ENCODE measurements at regions not wholly inside any gene's neighbourhood (a gene's known extent, or its start where the extent isn't known, plus 50 kb on each side); places are given as distances from the start of the nearest gene placed in this dataset.
"Not testable (repeated sequence)": the region's sequence is repeated elsewhere in the genome, so short reads cannot be mapped to it uniquely, and the experiment has no call there.

- no peaks in the 10 kb centered on the region for H3K36me3 ChIP-seq (ENCODE audit: control insufficient read depth, insufficient read depth, low read length)
- no peaks in the 10 kb centered on the region for H3K27me3 ChIP-seq (ENCODE audit: control insufficient read depth, insufficient read depth, low read length)
- DNase-seq (ENCODE audit: low read depth in 4 of 6, low spot score in 6 of 6) = no peak
- H3K4me1 ChIP-seq (ENCODE audit: control insufficient read depth, insufficient read depth, low read length) = no peaks in the 10 kb centered on the region
- WGBS (ENCODE audit: insufficient coverage) = 80% methylated on average over 2 of the region's 8 CpGs
- no peak overlapping the region for H3K27ac ChIP-seq (ENCODE audit: low read depth, low read length)
- H3K9me3 ChIP-seq (ENCODE audit: control insufficient read depth, insufficient read depth, low read length) = no peaks in the 10 kb centered on the region
- no peak overlapping the region for H3K4me3 ChIP-seq (ENCODE audit: low read depth, low read length)
These were observed 109.7 kb downstream of the PPIAL4G start for GRCh38 chr1:148373192-148373925.

DNA sequence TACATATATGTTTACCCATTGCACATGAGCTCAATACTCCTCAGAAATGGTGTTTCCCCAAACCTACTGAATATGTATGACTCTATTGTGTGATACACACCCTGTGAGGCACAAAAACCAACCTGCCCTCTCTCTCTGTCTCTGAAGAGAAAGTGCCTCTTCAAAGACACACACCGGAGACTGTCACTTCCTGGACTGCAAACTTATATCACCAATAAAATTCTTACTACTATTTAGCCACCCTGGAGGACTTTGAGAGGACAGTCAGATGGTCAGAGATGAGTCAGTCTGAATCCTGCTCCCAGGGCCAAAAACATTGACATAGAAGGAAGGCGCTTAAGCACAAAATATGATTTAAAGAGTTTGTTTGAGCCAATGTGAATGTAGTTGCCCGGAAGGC lies 110.4 kb downstream of the PPIAL4G start:
- Histone ChIP-seq H3K4me3 (ENCODE audit: low read depth, low read length) (no peak overlapping the region), H3K36me3 (ENCODE audit: control insufficient read depth, insufficient read depth, low read length) (no peaks in the 10 kb centered on the region), H3K27me3 (ENCODE audit: control insufficient read depth, insufficient read depth, low read length) (no peaks in the 10 kb centered on the region), H3K4me1 (ENCODE audit: control insufficient read depth, insufficient read depth, low read length) (no peaks in the 10 kb centered on the region), H3K9me3 (ENCODE audit: control insufficient read depth, insufficient read depth, low read length) (no peaks in the 10 kb centered on the region), H3K27ac (ENCODE audit: low read depth, low read length) (no peak overlapping the region)
- DNase-seq (ENCODE audit: low read depth in 4 of 6, low spot score in 6 of 6) = no peak
- 100% methylated on average over 2 of the region's 3 CpGs for WGBS (ENCODE audit: insufficient coverage)

DNA sequence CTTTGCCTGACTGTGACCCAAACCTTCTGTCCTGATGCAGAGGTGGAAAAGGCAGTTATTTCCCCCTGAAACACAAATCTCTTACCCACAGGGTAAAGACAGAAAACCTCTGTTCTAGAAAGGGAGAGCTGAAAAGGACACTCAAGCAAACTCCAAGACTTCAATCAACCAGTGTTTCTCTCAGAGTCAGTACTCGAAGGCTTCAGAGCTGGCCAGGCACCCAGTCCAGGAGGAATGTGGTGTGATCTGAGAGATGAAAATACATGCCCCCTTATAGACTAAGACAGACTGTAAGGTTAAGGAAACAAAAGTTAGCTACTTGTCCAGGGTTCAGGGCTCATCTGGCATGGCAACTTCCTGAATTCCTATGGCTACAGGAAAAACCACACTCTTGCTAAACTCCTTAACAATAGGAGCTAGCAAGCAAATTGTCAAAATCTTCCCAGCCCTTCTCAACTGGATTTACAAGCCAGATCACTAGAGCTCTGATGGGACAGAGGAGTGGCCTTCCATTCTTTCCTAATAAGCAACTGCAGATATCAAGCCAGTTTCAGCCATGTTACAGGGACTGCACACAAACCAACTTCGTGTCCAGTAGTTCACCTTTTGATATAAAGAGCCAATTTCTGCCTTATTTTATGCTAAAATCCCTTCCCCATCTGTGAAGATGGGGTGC lies 110.9 kb downstream of the PPIAL4G start:
- WGBS (ENCODE audit: insufficient coverage) = no CpG with 5 or more reads among the region's 2 CpGs
- not testable (repeated sequence) for H3K4me1 ChIP-seq (ENCODE audit: control insufficient read depth, insufficient read depth, low read length); H3K27me3 ChIP-seq (ENCODE audit: control insufficient read depth, insufficient read depth, low read length); H3K4me3 ChIP-seq (ENCODE audit: low read depth, low read length); H3K36me3 ChIP-seq (ENCODE audit: control insufficient read depth, insufficient read depth, low read length); DNase-seq (ENCODE audit: low read depth in 4 of 6, low spot score in 6 of 6); H3K27ac ChIP-seq (ENCODE audit: low read depth, low read length); H3K9me3 ChIP-seq (ENCODE audit: control insufficient read depth, insufficient read depth, low read length)

DNA sequence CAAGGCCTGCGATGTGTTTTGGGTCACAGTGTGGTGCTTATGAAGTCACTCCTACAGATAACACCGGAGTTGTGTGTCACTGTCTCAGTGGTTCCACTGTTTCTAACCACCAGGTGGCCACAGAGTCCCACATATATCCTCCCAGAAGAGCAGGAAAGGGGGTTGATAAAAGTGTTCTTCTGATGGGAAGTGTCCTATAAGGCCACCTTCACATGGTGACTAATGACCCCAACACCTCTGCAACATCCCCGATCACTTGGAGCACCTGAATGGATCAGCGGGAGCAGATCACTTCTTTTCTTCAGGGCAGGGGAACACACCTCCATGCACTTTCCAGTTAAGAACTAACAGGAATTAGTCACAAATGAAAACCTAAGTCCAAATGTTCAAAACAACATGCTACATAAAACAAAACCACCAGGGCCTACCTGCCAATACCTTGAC lies 111.5 kb downstream of the PPIAL4G start:
- not testable (repeated sequence) for H3K36me3 ChIP-seq (ENCODE audit: control insufficient read depth, insufficient read depth, low read length); H3K9me3 ChIP-seq (ENCODE audit: control insufficient read depth, insufficient read depth, low read length); H3K27me3 ChIP-seq (ENCODE audit: control insufficient read depth, insufficient read depth, low read length); H3K4me3 ChIP-seq (ENCODE audit: low read depth, low read length); H3K27ac ChIP-seq (ENCODE audit: low read depth, low read length); H3K4me1 ChIP-seq (ENCODE audit: control insufficient read depth, insufficient read depth, low read length)
- peak in 5 of 6 donors; percentile 62 to 92 (median 70) for DNase-seq (ENCODE audit: low read depth in 4 of 6, low spot score in 6 of 6)
- 25% methylated on average over 2 of the region's 4 CpGs for WGBS (ENCODE audit: insufficient coverage)

DNA sequence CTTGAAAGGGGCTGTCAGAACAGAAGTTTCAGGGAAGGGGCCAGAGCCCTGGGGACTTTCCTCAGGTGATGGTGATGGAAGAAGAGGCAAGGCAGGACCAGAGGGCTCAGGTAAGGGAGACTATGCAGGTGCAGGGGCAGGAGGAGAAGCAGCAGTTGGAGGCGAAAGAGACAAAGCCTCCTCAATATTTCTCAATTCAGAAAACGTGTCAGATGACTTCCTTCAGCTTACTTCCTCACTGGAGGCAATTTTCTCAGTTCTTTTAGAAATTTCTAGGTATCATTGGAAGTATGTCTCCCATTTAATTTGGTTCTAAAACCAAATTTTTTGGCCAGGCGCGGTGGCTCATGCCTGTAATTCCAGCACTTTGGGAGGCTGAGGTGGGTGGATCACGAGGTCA lies 112.4 kb downstream of the PPIAL4G start:
- H3K27ac ChIP-seq (ENCODE audit: low read depth, low read length); H3K4me1 ChIP-seq (ENCODE audit: control insufficient read depth, insufficient read depth, low read length); H3K4me3 ChIP-seq (ENCODE audit: low read depth, low read length); DNase-seq (ENCODE audit: low read depth in 4 of 6, low spot score in 6 of 6); H3K9me3 ChIP-seq (ENCODE audit: control insufficient read depth, insufficient read depth, low read length); H3K36me3 ChIP-seq (ENCODE audit: control insufficient read depth, insufficient read depth, low read length); H3K27me3 ChIP-seq (ENCODE audit: control insufficient read depth, insufficient read depth, low read length): not testable (repeated sequence)
- no CpG with 5 or more reads among the region's 5 CpGs for WGBS (ENCODE audit: insufficient coverage)

GRCh38 chr1:148367596-148367995 lies 115.5 kb downstream of the PPIAL4G start:
- H3K36me3 ChIP-seq (ENCODE audit: control insufficient read depth, insufficient read depth, low read length) = no peaks in the 10 kb centered on the region
- peaks cover 4% of the 10 kb centered on the region for H3K4me1 ChIP-seq (ENCODE audit: control insufficient read depth, insufficient read depth, low read length)
- H3K27me3 ChIP-seq (ENCODE audit: control insufficient read depth, insufficient read depth, low read length) = peaks cover 3% of the 10 kb centered on the region
- H3K27ac ChIP-seq (ENCODE audit: low read depth, low read length) = no peak overlapping the region
- 80% methylated on average over 2 of the region's 3 CpGs for WGBS (ENCODE audit: insufficient coverage)
- no peak for DNase-seq (ENCODE audit: low read depth in 4 of 6, low spot score in 6 of 6)
- no peaks in the 10 kb centered on the region for H3K9me3 ChIP-seq (ENCODE audit: control insufficient read depth, insufficient read depth, low read length)
- H3K4me3 ChIP-seq (ENCODE audit: low read depth, low read length) = no peak overlapping the region

GRCh38 chr1:148366136-148366753 lies 116.9 kb downstream of the PPIAL4G start:
- H3K4me3 ChIP-seq (ENCODE audit: low read depth, low read length); DNase-seq (ENCODE audit: low read depth in 4 of 6, low spot score in 6 of 6); H3K27ac ChIP-seq (ENCODE audit: low read depth, low read length); H3K36me3 ChIP-seq (ENCODE audit: control insufficient read depth, insufficient read depth, low read length); H3K9me3 ChIP-seq (ENCODE audit: control insufficient read depth, insufficient read depth, low read length): not testable (repeated sequence)
- Histone ChIP-seq H3K27me3 (ENCODE audit: control insufficient read depth, insufficient read depth, low read length) (peaks cover 16% of the 10 kb centered on the region), H3K4me1 (ENCODE audit: control insufficient read depth, insufficient read depth, low read length) (peaks cover 15% of the 10 kb centered on the region)
- WGBS (ENCODE audit: insufficient coverage) = 92% methylated on average over 4 of the region's 5 CpGs

GRCh38 chr1:148365151-148365550 lies 118.0 kb downstream of the PPIAL4G start:
- not testable (repeated sequence) for H3K27ac ChIP-seq (ENCODE audit: low read depth, low read length); H3K9me3 ChIP-seq (ENCODE audit: control insufficient read depth, insufficient read depth, low read length); H3K36me3 ChIP-seq (ENCODE audit: control insufficient read depth, insufficient read depth, low read length); H3K4me3 ChIP-seq (ENCODE audit: low read depth, low read length); DNase-seq (ENCODE audit: low read depth in 4 of 6, low spot score in 6 of 6)
- Histone ChIP-seq H3K4me1 (ENCODE audit: control insufficient read depth, insufficient read depth, low read length) (peaks cover 15% of the 10 kb centered on the region), H3K27me3 (ENCODE audit: control insufficient read depth, insufficient read depth, low read length) (peaks cover 19% of the 10 kb centered on the region)
- WGBS (ENCODE audit: insufficient coverage) = no CpG with 5 or more reads among the region's 2 CpGs

DNA sequence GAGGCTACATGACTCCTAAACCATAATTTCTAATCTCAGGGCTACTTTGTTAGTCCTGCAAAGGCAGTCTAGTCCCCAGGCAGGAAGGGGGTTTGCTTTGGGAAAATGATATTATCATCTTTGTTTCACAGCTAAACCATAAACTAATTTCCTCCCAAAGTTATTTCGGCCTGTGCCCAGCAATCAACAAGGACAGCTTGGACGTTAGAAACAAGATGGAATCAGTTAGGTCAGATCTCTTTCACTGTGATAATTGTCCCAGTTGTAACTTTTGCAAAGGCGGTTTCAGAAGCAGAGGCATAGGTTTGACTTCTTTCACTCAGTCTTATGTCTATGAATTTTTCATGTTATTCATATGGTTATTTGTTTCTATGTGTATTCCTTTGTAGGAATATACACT lies 119.1 kb downstream of the PPIAL4G start:
- Histone ChIP-seq H3K4me1 (ENCODE audit: control insufficient read depth, insufficient read depth, low read length) (peaks cover 15% of the 10 kb centered on the region), H3K27me3 (ENCODE audit: control insufficient read depth, insufficient read depth, low read length) (peaks cover 19% of the 10 kb centered on the region)
- not testable (repeated sequence) for H3K36me3 ChIP-seq (ENCODE audit: control insufficient read depth, insufficient read depth, low read length); H3K9me3 ChIP-seq (ENCODE audit: control insufficient read depth, insufficient read depth, low read length); H3K27ac ChIP-seq (ENCODE audit: low read depth, low read length); DNase-seq (ENCODE audit: low read depth in 4 of 6, low spot score in 6 of 6); H3K4me3 ChIP-seq (ENCODE audit: low read depth, low read length)
- WGBS (ENCODE audit: insufficient coverage) = 81% methylated on average over 2 of the region's 3 CpGs

DNA sequence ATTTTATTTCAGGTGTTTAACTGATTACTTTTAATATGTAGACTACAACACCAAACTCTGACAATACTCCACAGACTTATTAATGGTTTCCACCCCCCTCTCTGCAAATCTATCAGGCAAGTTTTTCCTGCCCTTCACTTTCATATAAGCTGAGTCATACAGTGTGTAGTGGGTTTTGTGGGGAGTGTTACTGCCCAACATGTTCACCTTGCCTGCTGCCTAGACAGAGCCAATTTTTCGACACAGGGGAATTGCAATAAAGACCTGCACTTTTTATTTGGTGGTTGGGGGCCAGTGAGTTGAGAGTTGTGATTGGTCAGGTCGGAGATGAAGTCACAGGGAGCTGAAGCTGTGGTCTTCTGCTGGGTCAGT lies 119.7 kb downstream of the PPIAL4G start:
- H3K36me3 ChIP-seq (ENCODE audit: control insufficient read depth, insufficient read depth, low read length) = no peaks in the 10 kb centered on the region
- H3K4me3 ChIP-seq (ENCODE audit: low read depth, low read length) = no peak overlapping the region
- 86% methylated on average over 2 of the region's 2 CpGs for WGBS (ENCODE audit: insufficient coverage)
- H3K4me1 ChIP-seq (ENCODE audit: control insufficient read depth, insufficient read depth, low read length) = peaks cover 15% of the 10 kb centered on the region
- DNase-seq (ENCODE audit: low read depth in 4 of 6, low spot score in 6 of 6) = no peak
- H3K27me3 ChIP-seq (ENCODE audit: control insufficient read depth, insufficient read depth, low read length) = peaks cover 19% of the 10 kb centered on the region
- H3K9me3 ChIP-seq (ENCODE audit: control insufficient read depth, insufficient read depth, low read length) = no peaks in the 10 kb centered on the region
- H3K27ac ChIP-seq (ENCODE audit: low read depth, low read length) = no peak overlapping the region
